ENCODE measurements at regions not wholly inside any gene's neighbourhood (a gene's known extent, or its start where the extent isn't known, plus 50 kb on each side); places are given as distances from the start of the nearest gene placed in this dataset.

DNA sequence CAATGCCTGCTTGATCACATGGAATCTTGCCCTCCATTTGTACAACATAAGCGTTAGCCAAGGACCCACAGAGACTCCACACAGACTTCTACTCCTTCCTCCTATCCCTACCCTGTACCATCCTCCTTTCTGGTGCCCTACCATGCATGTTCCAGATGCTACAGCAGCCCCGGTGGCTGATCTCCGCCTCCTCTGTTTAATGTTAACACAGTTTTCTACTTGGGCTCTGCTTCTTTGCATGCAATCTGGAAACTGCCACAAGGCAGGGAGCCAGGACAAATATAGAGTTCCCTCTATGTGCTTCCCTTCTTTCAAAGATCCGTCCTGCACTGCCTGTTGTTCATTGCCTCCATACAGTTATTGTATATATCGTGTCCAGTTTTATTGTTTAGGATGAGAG lies 368.6 kb upstream of the TENM3 start:
- Histone ChIP-seq H3K27ac (replicated peaks in 1 of 4) (no peak overlapping the region), H3K4me3 (no peak overlapping the region), H3K36me3 (no peaks in the 10 kb centered on the region), H3K4me1 (no peaks in the 10 kb centered on the region), H3K27me3 (no peaks in the 10 kb centered on the region), H3K9me3 (no peaks in the 10 kb centered on the region)
- intact Hi-C loops (cut with DNase I): no loop called here
- WGBS: 53% methylated on average over 5 of the region's 5 CpGs
- TF ChIP-seq, protein P1, sequence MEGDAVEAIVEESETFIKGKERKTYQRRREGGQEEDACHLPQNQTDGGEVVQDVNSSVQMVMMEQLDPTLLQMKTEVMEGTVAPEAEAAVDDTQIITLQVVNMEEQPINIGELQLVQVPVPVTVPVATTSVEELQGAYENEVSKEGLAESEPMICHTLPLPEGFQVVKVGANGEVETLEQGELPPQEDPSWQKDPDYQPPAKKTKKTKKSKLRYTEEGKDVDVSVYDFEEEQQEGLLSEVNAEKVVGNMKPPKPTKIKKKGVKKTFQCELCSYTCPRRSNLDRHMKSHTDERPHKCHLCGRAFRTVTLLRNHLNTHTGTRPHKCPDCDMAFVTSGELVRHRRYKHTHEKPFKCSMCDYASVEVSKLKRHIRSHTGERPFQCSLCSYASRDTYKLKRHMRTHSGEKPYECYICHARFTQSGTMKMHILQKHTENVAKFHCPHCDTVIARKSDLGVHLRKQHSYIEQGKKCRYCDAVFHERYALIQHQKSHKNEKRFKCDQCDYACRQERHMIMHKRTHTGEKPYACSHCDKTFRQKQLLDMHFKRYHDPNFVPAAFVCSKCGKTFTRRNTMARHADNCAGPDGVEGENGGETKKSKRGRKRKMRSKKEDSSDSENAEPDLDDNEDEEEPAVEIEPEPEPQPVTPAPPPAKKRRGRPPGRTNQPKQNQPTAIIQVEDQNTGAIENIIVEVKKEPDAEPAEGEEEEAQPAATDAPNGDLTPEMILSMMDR (IDR thresholded peaks at IDR 0.05): no peak
- DNase-seq (ENCODE audit: extremely low spot score): no peak

DNA sequence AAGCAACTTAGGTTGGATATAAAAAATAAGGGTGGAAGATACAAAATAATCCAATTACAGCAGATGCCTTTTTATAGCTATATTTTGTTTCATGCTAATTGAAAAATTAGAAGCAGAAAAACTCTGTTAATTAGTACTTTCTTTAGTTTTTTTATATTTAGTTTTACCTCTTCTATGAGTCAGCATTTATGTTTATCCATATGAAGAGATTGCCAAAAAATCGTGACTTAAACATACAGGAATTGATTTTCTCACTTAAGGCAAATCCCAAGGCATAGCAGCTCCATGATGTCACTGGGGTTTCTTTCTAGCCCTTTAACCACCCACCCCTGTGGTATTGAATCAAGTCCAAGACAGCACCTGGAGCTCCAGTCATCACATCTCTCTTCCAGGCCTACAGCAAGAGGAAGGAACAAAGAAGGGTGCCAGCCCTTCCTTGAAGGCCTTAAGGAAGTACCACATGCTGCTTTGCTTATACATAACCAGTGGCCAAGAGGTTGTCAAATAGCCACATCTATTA lies 365.8 kb upstream of the TENM3 start:
- no peaks in the 10 kb centered on the region for H3K4me1 ChIP-seq
- no peak overlapping the region for H3K4me3 ChIP-seq
- H3K36me3 ChIP-seq: no peaks in the 10 kb centered on the region
- no peak for TF ChIP-seq EP300 (IDR thresholded peaks at IDR 0.05)
- TF ChIP-seq POLR2A (IDR thresholded peaks at IDR 0.05; ENCODE audit: low read depth): no peak
- TF ChIP-seq POLR2AphosphoS5 (IDR thresholded peaks at IDR 0.05): no peak
- WGBS: 47% methylated on average over 1 of the region's 1 CpG
- no peak overlapping the region for H3K27ac ChIP-seq (replicated peaks in 1 of 4)
- intact Hi-C loops (cut with DNase I): no loop called here
- no peak for DNase-seq (ENCODE audit: extremely low spot score)
- no peaks in the 10 kb centered on the region for H3K27me3 ChIP-seq
- H3K9me3 ChIP-seq: no peaks in the 10 kb centered on the region

DNA sequence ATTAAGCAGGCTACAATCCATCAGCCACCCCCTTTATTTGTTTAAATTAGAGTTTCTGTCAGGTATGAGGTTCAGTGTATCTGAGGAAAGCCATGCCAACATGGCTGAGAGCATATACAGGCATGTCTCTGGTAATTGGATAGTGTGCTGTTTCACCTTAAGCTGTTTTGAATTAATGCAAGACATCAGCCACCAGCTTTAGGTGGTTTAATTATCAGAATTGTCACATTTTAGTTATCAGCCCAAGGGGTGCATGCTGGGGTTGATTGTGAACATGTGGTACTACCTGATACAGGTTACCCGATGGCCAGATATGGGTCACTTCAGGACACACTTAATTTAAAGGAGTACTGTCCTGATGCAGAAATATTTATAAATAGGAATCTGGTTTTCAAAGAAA lies 353.2 kb upstream of the TENM3 start:
- TF ChIP-seq EP300 (IDR thresholded peaks at IDR 0.05) (no peak), POLR2AphosphoS5 (IDR thresholded peaks at IDR 0.05) (no peak), POLR2A (IDR thresholded peaks at IDR 0.05; ENCODE audit: low read depth) (no peak)
- TF ChIP-seq, protein P1 (IDR thresholded peaks at IDR 0.05): no peak
- Histone ChIP-seq H3K4me1 (no peaks in the 10 kb centered on the region), H3K27me3 (no peaks in the 10 kb centered on the region), H3K36me3 (no peaks in the 10 kb centered on the region), H3K4me3 (no peak overlapping the region), H3K9me3 (no peaks in the 10 kb centered on the region), H3K27ac (replicated peaks in 1 of 4) (no peak overlapping the region)
- intact Hi-C loops (cut with DNase I): no loop called here
- 92% methylated on average over 1 of the region's 1 CpG for WGBS
- no peak for DNase-seq (ENCODE audit: extremely low spot score)

DNA sequence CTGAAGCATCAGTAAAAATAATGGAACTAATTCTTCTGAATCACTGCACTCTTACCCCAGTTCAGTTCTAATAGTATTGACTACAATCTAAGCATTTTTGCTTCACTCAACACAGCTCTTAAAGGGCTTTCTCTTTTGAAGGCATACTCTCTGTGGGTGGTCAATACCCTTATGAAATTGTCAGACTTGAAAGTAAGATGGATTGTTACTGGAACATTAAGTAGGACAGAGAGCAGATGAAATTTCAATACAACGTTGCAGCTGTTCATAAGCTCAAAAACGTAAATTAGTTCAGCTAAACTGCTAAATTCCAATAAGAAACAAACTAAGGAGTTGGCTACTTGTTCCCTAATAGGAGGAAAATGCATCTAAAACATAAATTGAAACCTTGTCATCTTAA lies 352.3 kb upstream of the TENM3 start:
- intact Hi-C loops (cut with DNase I): no loop called here
- WGBS: 40% methylated on average over 2 of the region's 2 CpGs
- Histone ChIP-seq H3K27ac (replicated peaks in 1 of 4) (no peak overlapping the region), H3K9me3 (no peaks in the 10 kb centered on the region), H3K4me1 (no peaks in the 10 kb centered on the region), H3K36me3 (no peaks in the 10 kb centered on the region), H3K4me3 (no peak overlapping the region), H3K27me3 (no peaks in the 10 kb centered on the region)
- no peak for TF ChIP-seq POLR2AphosphoS5 (IDR thresholded peaks at IDR 0.05)
- TF ChIP-seq, protein P1 (IDR thresholded peaks at IDR 0.05): no peak
- TF ChIP-seq POLR2A (IDR thresholded peaks at IDR 0.05; ENCODE audit: low read depth): no peak
- TF ChIP-seq EP300 (IDR thresholded peaks at IDR 0.05): no peak
- no peak for DNase-seq (ENCODE audit: extremely low spot score)

DNA sequence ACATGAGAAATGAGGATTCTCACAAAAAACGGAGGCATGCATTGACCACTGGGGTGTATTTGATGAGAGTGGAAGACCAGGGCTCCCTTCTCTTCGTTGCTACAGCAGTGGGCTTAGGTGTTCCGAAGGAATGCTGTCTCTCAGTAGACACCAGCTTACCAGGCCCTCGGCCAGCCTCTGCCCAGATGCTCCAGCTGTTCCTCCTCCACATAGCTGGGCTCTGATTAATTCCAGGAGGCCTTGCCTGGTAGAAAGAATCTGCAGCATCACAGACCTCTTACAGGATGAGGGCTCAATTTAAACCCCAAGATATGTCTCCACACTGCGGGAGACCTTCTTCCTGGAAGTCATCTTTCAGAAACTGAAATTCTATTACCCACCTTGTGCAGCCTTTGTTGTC lies 346.6 kb upstream of the TENM3 start:
- Histone ChIP-seq H3K27ac (replicated peaks in 1 of 4) (no peak overlapping the region), H3K4me1 (no peaks in the 10 kb centered on the region), H3K9me3 (no peaks in the 10 kb centered on the region), H3K36me3 (no peaks in the 10 kb centered on the region), H3K4me3 (no peak overlapping the region), H3K27me3 (no peaks in the 10 kb centered on the region)
- no peak for DNase-seq (ENCODE audit: extremely low spot score)
- TF ChIP-seq POLR2A (IDR thresholded peaks at IDR 0.05; ENCODE audit: low read depth) (no peak), POLR2AphosphoS5 (IDR thresholded peaks at IDR 0.05) (no peak), EP300 (IDR thresholded peaks at IDR 0.05) (no peak)
- TF ChIP-seq, protein P1 (IDR thresholded peaks at IDR 0.05): no peak
- intact Hi-C loops (cut with DNase I): no loop called here
- WGBS: 82% methylated on average over 4 of the region's 5 CpGs

Data from esophagus muscularis mucosa (tissue), 4 donors.